Sigmoid colon (tissue), 6 donors: ENCODE measurements at regions not wholly inside any gene's neighbourhood (a gene's known extent, or its start where the extent isn't known, plus 50 kb on each side); places are given as distances from the start of the nearest gene placed in this dataset.
"Not testable (repeated sequence)": the region's sequence is repeated elsewhere in the genome, so short reads cannot be mapped to it uniquely, and the experiment has no call there.

ENCODE experiments used
- DNase-seq: peaks from one replicate; pipeline ENCODE4 v3.0.0-alpha.2; 2019
- H3K27ac ChIP-seq, 4 donors: fragments of 200-600 bp; sonication (generic); one replicate each; pipeline ENCODE4 v1.5.1; 2016 to 2019; ENCODE audit warnings: mild to moderate bottlenecking in 1 of 4
- H3K27me3 ChIP-seq, 3 donors: fragments of 200-600 bp; sonication (generic); one replicate each; pipeline ENCODE4 v1.5.1; 2019; ENCODE audit warnings: mild to moderate bottlenecking in 1 of 3
- H3K36me3 ChIP-seq, 4 donors: fragments of 200-600 bp; sonication (generic); one replicate each; pipeline ENCODE4 v1.5.1; 2016 to 2019
- H3K4me1 ChIP-seq, 4 donors: fragments of 200-600 bp; sonication (generic); one replicate each; pipeline ENCODE4 v1.5.1; 2017 to 2019
- H3K4me3 ChIP-seq, 4 donors: fragments of 200-600 bp; sonication (generic); one replicate each; pipeline ENCODE4 v1.5.1; 2017 to 2019; ENCODE audit warnings: mild to moderate bottlenecking in 2 of 4, moderate library complexity in 1 of 4
- H3K9me3 ChIP-seq, 4 donors: fragments of 200-600 bp in 3 of 4; sonication (generic) in 3 of 4; one replicate each; pipeline versions ENCODE4 v1.5.1 to v1.6.1; 2013 to 2019
- CTCF ChIP-seq, 4 experiments: fragments of 450-650 bp in 3 of 4; fragments of 200-600 bp in 1 of 4; IDR thresholded peaks; one replicate each; pipeline ENCODE4 v1.5.1; 2016 to 2019; ENCODE audit warnings: antibody characterized with exemption in 4 of 4, mild to moderate bottlenecking in 3 of 4, moderate library complexity in 2 of 4
- EP300 ChIP-seq, 4 donors: sonication (generic); formaldehyde crosslinking; IDR thresholded peaks; one replicate each; pipeline ENCODE4 v1.6.1; 2017; ENCODE audit warnings: antibody characterized with exemption in 4 of 4
- POLR2A ChIP-seq, 2 donors: fragments of 450-650 bp; IDR thresholded peaks; one replicate each; pipeline ENCODE4 v1.6.1; 2016; ENCODE audit warnings: antibody characterized with exemption in 2 of 2, mild to moderate bottlenecking in 2 of 2, moderate library complexity in 2 of 2
- POLR2AphosphoS5 ChIP-seq, 4 donors: sonication (generic); formaldehyde crosslinking; IDR thresholded peaks; one replicate each; pipeline ENCODE4 v1.6.1; 2017; ENCODE audit warnings: antibody characterized with exemption in 4 of 4
- WGBS, 2 donors: extraction: QIAGEN DNeasy Blood & Tissue Kit; methylation state at CpG; one replicate each; pipeline ENCODE4 v1.1.7; 2013; 5-methylcytosine and 5-hydroxymethylcytosine counted together
- intact Hi-C: fragments of 100-400 bp; cut with DNase I; formaldehyde crosslinking; loops from one replicate; pipeline ENCODE4 v1.15.1; 2023
- donor health status: healthy with polysubstance abuse.
- donor health status: healthy.

GRCh38 chr17:77833769-77834168 lies 124.7 kb upstream of the TNRC6C start:
- intact Hi-C loops, result no loop called here
- no peak overlapping the region for H3K4me3 ChIP-seq
- H3K27ac ChIP-seq, result no peak overlapping the region
- H3K4me1 ChIP-seq, result peaks cover 0 to 34% (median 29%) of the 10 kb centered on the region in 4 donors
- H3K27me3 ChIP-seq, result no peaks in the 10 kb centered on the region
- 85 to 87% methylated on average over 5 of the region's 5 CpGs for WGBS, 2 donors
- H3K9me3 ChIP-seq, result no peaks in the 10 kb centered on the region
- no peaks in the 10 kb centered on the region for H3K36me3 ChIP-seq
- TF ChIP-seq EP300 (IDR thresholded peaks at IDR 0.05) (no peak), POLR2A (IDR thresholded peaks at IDR 0.05) (no peak), POLR2AphosphoS5 (IDR thresholded peaks at IDR 0.05) (no peak), CTCF (IDR thresholded peaks at IDR 0.05) (no peak)
- peak; percentile 20 for DNase-seq

GRCh38 chr17:77834170-77835115 lies 124.1 kb upstream of the TNRC6C start:
- intact Hi-C loops, result no loop called here
- H3K4me1 ChIP-seq, result peaks cover 0 to 34% (median 29%) of the 10 kb centered on the region in 4 donors
- H3K27ac ChIP-seq, result no peak overlapping the region
- WGBS, 2 donors, result 60 to 77% methylated on average over 12 of the region's 12 CpGs
- no peaks in the 10 kb centered on the region for H3K36me3 ChIP-seq
- no peak for TF ChIP-seq POLR2A (IDR thresholded peaks at IDR 0.05)
- no peak for TF ChIP-seq POLR2AphosphoS5 (IDR thresholded peaks at IDR 0.05)
- no peak for TF ChIP-seq EP300 (IDR thresholded peaks at IDR 0.05)
- TF ChIP-seq CTCF (IDR thresholded peaks at IDR 0.05), result no peak
- DNase-seq, result peak; percentile 73
- no peaks in the 10 kb centered on the region for H3K9me3 ChIP-seq
- no peak overlapping the region for H3K4me3 ChIP-seq
- H3K27me3 ChIP-seq, result no peaks in the 10 kb centered on the region

- intact Hi-C loops, result no loop called here
Measured at GRCh38 chr17:77836557-77837041, 121.9 kb upstream of the TNRC6C start.

GRCh38 chr17:77837072-77837471 lies 121.4 kb upstream of the TNRC6C start:
- H3K27ac ChIP-seq, H3K36me3 ChIP-seq, H3K9me3 ChIP-seq, H3K4me3 ChIP-seq, H3K27me3 ChIP-seq, intact Hi-C loops: not testable (repeated sequence)
- 91 to 96% methylated on average over 5 of the region's 5 CpGs for WGBS, 2 donors
- DNase-seq, result peak; percentile 34
- H3K4me1 ChIP-seq, result peaks cover 0 to 12% (median 9%) of the 10 kb centered on the region in 4 donors

More at GRCh38 chr17:77836557-77837041, 121.9 kb upstream of the TNRC6C start:
- Histone ChIP-seq H3K4me1 (peaks cover 0 to 17% (median 12%) of the 10 kb centered on the region in 4 donors), H3K27me3 (no peaks in the 10 kb centered on the region), H3K36me3 (no peaks in the 10 kb centered on the region), H3K4me3 (no peak overlapping the region), H3K27ac (no peak overlapping the region), H3K9me3 (no peaks in the 10 kb centered on the region)
- DNase-seq, result peak; percentile 27
- TF ChIP-seq CTCF (IDR thresholded peaks at IDR 0.05) (no peak), EP300 (IDR thresholded peaks at IDR 0.05) (no peak), POLR2AphosphoS5 (IDR thresholded peaks at IDR 0.05) (no peak), POLR2A (IDR thresholded peaks at IDR 0.05) (no peak)
- 36 to 79% methylated on average over 3 of the region's 3 CpGs for WGBS, 2 donors

GRCh38 chr17:77837917-77838316 lies 120.6 kb upstream of the TNRC6C start:
- Histone ChIP-seq H3K4me3 (no peak overlapping the region), H3K27me3 (no peaks in the 10 kb centered on the region), H3K4me1 (peaks cover 0 to 10% (median 8%) of the 10 kb centered on the region in 4 donors), H3K9me3 (no peaks in the 10 kb centered on the region), H3K36me3 (no peaks in the 10 kb centered on the region), H3K27ac (no peak overlapping the region)
- TF ChIP-seq CTCF (IDR thresholded peaks at IDR 0.05) (no peak), POLR2A (IDR thresholded peaks at IDR 0.05) (no peak), POLR2AphosphoS5 (IDR thresholded peaks at IDR 0.05) (no peak), EP300 (IDR thresholded peaks at IDR 0.05) (no peak)
- 95 to 96% methylated on average over 9 of the region's 9 CpGs for WGBS, 2 donors
- intact Hi-C loops, result no loop called here
- DNase-seq, result peak; percentile 39
